Stimulated activated CD8-positive, alpha-beta memory T cell treated with anti-CD3 and anti-CD28 coated beads, Interleukin-12 subunit alpha, Interleukin-12 subunit beta, amount 100 ng/mL, for 24 hours (primary cell): ENCODE measurements at regions not wholly inside any gene's neighbourhood (a gene's known extent, or its start where the extent isn't known, plus 50 kb on each side); places are given as distances from the start of the nearest gene placed in this dataset.
"Not testable (repeated sequence)": the region's sequence is repeated elsewhere in the genome, so short reads cannot be mapped to it uniquely, and the experiment has no call there.

Experiments used
- DNase-seq: peaks from one replicate; pipeline ENCODE4 v3.0.0-alpha.2; 2020; ENCODE audit errors: extremely low read depth

DNA sequence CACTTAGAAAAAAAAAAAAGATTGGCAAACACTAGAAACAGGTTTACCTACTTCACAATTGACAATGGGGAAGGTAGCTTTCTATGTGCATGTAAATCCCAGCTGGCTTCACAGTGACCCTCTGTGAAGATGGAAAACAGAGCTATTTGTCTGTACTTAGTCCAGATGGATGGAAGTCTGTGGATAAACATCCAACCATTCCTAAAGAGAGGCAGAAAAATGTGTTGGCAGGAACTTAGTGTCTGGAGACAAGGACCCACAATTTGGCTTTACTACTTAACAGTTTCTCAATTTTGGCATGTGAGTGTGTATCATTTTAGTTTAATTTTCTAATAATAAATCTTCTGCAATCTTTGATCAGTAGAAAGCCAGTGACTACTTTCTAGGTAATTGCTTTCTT, 154.4 kb downstream of the RAD51AP2 start:
- no peak for DNase-seq

DNA sequence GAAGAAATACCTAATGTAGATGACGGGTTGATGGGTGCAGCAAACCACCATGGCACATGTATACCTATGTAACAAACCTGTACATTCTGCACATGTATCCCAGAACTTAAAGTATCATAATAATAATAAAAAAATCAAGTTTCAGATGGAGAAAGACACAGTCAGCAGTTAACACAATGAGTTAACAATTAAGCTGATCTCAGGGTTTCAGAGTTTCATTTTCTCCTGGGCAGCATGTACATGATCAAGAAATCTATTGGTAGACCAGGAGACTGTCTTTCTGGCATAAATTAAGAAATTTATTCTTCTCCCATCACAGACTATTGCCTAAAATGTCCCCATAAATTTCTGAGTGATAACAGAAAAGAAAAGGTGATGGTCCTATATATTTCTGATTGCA, 155.3 kb downstream of the RAD51AP2 start:
- DNase-seq, result no peak

DNA sequence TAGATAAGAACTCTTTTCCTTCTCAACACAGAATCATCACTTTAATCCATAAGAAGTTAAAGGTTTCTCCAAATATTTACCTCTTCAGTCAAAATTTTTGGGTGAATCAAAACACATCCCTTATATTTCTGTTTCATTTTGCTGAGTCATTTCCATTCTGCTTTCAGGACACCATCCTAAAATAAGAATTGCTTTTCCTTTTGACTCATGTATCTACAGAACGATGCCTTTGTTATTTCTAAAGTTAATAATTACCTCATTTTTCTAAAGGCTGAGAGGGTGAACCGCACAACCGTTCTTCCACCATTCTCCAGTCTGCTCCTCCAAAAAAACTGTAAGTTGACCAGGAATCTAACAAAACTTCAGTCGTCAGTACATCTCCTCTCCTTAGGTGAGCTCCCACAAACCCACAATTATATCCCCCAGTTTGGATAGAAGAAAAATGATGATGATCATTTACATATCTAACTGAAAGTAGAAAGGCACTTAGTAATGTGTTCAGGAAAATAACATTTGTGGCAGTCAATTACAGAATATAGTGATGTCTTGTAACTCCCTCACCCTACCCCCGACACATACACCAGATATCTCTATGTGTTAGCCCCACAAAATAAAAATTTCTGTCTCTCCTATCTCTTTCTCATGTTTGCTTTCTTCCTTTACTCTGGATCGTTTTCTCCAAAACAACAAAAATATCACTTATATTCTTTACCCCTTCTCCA, 162.5 kb downstream of the RAD51AP2 start:
- no peak for DNase-seq

DNA sequence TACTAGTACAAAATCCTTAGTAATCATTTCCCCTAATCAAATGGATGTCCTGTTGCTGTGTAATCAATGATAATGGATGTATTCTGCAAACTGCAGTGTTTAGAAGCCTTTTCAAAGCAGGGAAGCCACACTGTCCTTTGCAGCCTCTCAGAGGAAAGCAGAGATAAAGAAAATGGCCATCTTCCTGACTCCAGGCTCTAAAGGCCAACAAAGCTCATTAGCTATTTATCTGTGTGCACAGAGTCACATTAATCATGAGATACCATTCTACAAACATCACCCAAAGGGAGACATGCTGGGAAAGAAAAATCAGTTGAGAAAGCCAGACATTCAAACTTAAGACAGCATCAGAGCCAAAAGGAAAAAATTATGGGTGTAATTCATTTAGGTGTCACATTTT, 165.0 kb downstream of the RAD51AP2 start:
- DNase-seq, result no peak

DNA sequence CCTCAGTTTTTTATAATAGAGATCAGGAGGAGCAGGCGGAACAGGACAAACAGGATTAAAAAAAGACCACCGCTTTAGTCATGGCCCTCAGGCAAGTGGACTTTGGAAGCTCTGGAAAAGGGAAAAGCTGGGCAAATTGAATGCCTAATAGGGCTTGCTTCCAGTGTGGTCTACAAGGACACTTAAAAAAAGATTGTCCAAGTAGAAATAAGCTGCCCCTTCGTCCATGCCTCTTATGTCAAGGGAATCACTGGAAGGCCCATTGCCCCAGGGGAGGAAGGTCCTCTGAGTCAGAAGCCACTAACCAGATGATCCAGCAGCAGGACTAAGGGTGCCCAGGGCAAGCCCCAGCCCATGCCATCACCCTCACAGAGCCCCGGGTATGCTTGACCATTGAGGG, 175.5 kb downstream of the RAD51AP2 start:
- DNase-seq, result not testable (repeated sequence)

DNA sequence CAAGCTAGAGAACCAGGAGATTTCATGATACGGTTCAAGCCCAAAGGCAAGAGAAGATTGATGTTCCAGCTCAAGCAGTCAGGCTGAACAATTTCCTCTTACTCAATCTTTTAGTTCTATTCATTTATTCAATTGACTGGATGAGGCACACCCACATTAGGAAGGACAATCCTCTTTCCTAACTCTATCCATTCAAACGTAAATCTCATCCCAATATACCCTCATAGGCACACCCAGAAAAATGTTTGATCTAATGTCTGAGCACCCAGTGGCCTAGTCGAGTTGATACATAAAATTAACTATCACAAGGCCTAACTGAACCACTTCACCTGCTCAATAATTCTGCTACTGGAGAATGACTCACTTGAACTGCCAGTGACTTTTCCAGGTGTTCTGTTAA, 180.7 kb downstream of the RAD51AP2 start:
- no peak for DNase-seq

DNA sequence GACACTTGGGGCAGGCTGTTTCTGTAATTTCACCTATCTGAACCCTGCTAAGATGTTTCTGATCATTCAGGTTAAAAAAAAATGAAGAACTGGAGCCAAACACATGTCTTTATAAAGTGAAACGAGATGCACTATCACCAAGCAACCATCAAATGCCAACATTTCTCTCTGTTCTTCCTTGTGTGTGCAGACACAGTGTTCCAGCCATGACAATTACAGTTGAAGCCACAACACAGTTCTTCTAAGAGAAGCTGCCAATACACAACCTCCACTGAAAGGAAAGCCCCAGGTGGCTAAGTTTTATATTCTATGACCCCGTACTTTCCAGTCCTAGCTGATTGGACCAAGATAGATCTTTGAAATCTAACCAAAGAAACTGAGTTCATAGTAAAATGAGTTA, 181.8 kb downstream of the RAD51AP2 start:
- DNase-seq, result no peak

DNA sequence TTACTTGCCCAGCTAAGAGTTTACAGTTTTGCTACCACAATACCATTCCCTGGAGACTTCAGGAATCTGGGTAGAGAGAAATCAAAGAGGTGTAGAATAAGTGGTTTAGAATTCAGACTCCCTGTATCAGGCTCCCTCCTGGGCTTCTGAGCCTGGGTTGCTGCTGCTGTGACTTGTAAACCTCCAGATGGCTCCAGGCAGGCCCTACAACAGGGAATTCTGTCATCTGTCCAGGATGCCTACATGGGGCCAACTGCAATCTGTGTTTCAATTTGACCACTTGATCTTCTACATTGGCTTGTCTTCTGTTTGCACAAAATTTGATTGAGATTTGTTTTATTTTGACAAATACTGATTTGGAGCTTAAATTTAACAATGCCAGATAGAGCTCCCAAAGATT, 183.9 kb downstream of the RAD51AP2 start:
- DNase-seq, result no peak

DNA sequence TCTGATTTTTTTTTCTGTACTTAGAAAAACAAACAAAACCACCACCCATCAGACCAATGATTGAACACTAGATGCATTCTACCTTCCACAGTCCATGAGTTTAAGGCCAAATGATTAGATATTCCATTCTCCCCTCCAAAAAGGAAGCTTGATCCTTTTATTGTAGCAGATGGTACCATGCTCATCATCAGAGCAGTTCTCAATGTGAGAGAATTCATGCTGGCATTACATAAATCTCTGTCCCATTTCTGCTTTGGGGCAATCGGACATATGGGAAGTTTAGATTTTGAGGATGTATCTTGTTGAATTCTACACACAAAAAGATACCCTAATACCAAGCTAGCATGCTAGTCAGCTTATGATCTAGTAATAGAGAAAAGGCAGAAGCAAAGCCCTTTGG, 186.6 kb downstream of the RAD51AP2 start:
- no peak for DNase-seq

DNA sequence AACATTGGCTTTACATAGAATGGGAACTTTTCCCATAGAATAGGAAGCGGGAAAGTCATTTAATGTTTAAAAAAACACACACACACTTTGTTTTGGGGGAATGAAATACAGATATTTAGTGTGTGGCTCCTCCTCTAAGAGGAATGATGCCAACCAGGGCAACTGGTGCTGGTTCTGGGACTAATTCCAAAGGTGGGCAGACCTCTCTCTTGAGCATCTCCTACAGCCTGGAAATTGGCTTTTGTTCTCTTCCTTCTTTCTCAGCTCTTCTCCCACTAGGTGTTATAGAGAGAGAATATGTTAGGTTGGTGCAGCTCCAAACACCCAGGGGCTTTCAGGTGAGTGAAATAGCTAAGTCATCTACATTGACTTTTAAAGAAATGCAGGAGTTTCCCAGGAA, 190.1 kb downstream of the RAD51AP2 start:
- DNase-seq, result no peak

DNA sequence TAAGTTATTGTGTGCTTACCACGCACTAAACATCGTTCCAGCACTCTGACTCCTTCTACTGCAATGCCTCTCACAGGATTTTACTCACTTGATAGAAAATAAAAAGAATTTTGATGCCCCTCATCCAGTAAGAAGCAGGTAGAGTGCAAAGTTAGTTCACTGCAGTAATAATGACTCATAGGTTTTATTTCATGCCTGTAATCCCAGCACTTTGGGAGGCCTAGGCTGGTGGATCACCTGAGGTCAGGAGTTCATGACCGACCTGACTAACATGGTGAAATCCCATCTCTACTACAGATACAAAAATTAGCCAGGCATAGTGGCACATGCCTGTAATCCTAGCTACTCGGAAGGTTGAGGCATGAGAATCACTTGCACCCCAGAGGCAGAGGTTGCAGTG, 190.6 kb downstream of the RAD51AP2 start:
- DNase-seq, result no peak

DNA sequence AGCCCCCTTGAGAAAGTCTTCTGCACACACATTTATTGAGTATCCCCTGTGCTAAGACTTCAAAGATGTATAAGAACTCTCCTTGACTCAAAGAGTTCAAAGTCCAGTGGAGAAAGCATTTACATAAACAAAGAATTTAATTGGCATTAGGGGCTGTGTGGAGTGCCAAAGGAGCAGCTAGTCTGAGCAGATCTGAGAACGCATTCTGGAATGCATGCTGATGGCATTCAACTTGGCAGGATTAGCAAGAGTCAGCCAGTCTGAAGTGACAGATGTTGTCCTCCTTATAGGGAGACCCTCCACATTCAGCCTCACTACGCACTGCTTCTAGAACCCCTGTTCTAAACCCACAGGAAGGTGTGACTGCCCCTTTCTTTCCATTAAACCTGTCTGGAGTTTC, 191.5 kb downstream of the RAD51AP2 start:
- no peak for DNase-seq

DNA sequence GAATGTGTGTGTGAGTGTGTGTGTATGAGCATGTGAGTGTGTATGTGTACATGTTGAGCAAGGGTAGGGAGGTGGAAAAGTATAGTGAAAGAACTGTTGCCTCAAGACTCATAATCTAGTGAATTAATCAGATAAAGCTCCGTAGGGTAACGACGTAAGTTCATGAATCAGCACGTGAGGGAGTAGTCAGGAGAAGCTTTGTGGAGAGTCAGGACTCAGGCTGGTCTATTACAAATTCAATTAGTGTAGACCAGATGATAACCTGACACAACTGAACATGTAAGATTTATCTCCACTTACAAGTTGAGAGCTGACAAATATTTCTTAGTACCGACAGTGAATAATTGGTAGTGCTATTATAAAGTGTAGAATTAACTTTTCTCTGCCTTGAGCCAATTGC, 194.5 kb downstream of the RAD51AP2 start:
- no peak for DNase-seq

DNA sequence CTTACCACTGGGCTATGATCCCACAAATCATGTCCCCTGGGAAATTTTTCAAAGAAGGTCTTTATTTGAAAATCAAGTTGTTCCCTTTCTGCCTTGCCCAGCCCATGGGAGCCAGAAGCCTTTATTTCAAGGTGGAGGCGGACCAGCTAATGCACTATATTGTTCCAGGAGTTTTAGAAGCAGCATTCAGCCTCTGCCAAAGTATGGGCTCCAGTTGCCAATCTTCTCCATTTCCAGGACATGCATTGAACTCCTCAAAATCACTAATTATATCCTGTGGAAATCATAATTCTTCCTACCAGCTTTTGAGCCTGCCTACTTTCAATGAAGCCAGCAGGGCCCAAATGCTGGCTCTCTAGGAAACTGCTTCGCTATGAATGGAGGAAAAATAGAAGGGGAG, 195.8 kb downstream of the RAD51AP2 start:
- no peak for DNase-seq

DNA sequence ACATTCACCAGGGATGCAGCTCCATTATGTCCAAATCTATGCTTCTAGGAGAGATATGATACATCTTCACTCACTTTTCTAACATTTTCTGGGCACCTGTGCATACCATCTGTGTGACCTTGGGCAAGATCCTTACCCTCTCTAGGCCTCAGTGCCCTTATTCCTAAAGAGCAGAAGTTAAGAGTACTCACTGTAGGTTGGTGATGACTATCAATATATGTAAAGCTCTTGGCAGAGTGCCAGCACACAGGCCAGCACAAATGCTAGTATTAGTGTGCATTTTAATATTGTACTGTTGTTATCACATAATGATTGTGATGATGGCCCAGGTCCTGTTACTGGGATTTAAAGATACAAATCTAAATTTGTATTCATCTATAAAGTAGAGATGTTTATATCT, 199.2 kb downstream of the RAD51AP2 start:
- DNase-seq, result no peak

DNA sequence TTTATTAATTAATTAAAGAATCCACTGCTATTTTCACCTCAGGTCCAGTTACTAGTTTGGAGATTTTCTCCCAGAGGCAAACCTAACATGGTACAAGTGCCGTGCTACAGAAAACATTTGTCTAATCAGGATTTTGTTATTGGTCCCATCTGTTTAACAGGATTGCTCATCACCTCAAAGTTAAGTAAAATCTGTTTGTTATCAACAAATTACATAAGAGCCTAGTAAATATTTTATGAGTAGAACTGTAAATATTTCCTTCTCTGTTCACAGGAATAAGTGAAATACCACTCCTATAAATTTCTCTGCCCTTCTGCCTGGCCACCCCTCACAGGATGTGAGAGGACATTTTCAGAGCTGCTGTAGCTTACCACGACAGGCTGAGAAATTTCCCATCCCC, 200.2 kb downstream of the RAD51AP2 start:
- no peak for DNase-seq

DNA sequence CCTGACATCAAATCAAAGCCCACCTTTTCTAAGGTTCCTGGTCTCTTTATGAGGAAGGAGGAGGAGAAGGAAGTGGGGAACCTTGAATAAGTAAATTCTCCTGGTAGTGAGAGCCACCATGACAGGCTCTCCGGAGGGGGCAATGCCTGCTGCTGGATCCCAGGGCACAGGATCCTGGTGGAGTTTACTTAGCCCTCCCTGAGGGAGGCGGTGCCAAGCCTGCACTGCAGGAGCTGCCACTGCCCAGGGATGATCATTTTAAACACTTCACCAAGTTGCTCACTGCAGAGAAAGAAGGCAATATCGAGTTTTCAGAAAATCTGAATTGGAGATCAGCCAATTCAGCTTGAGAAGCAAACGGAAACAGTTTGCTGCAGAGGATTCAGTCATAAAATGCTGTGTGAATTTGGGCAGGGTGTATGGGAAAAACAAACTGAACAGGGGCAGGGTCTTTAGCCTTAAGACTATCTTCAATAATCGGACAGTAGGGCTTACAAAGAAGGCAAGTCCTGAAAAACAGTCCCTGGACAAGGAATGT, 200.7 kb downstream of the RAD51AP2 start:
- DNase-seq, result no peak

DNA sequence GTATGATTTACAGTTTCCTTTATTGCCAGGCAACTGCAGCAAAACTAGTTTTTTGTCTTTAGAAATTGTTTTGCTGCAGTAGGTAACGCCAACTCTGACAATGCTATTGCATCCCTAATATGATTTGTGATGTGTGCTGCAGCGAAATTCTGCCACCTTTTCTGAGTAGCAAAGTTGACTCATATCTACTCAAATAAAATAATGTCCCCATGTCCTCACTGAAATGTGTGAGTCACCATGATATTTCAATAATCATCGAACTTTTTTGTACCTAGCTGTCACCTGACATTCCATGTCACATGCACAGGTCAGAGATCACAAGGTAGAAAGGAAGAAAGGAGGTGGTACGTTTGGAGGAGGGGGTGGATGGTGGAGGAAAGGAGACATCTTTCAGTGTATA, 205.0 kb downstream of the RAD51AP2 start:
- no peak for DNase-seq

DNA sequence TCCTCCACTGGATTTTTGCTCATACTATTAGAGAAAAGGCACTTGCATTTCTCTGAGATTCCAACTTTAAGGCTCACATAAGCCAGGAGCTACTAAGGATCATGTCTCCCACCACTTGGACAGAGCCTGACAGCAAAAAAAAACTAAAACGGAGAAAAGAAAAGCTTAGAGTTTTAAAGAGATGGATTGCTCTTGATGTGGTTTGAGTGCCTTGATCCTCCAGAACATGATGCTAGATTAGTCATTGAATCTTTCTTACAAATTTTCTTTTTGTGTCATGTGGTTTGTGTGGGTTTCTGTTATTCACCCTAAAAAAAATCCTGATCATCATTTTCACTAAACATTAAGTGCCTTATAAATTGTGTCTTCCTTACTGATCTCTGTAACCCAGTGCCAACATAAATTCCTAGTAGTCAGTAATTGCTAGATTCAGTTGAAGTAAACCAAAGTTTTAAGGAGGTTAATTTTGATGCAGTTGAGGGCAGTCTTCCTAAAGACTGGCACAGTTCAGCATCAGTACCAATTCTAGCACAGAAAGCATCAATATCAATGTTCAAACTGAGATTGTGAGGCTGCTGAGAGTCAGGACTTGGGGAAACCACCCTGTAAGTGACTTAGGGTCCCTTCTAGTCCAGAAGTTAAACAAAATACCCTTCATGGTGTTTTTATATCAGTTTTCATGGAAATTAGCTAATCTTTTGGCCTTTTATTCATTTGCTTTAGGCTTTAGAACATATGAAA, 206.3 kb downstream of the RAD51AP2 start:
- DNase-seq, result no peak

DNA sequence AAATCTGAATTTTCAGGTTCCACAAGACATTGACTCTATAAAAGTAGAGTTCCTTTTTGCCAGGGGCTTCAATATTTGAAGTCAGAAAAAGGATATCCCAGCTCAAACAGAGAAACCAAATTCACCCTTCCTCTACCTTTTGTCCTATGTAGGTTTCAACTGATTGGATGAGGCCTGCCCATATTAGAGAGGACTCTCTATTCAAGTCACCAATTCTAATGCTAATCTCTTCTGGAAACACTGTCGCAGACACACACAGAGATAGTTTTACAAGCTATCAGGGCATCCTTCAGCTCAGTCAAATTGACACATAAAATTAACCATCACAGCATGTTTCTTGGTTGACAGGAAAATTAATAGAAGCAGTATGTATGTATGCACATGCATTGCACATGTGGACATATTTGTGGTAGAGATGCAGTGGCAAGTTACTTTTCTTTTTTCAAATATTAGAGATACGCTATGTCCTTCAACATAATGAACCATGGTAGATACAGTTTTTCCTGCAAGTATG, 207.1 kb downstream of the RAD51AP2 start:
- no peak for DNase-seq

DNA sequence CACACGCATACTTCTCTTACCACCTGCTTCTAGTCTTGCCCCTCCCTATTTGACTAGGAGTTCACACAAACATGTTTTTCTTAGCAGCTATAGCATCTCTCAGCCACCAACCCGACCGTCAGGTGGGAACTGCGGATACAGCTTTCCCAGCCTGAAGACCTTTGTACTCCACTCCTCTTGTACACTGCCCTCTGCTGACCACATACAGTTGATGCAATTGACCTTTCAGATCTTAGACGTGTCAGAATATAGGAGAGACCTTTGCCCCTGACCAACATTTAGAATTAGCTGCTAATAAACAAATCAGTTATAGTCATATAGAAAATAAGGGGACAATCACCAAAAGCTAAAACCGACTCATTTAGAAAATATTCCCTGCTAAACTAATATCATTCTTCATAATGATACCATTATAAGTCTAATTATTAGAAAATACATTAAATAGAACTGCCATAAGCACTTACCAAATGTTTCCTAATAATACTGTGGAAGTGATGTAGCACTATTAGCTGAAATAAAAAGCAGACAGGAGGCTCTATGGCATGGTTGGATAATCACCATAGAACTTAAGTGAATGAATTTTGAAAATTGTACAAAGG, 208.4 kb downstream of the RAD51AP2 start:
- no peak for DNase-seq

DNA sequence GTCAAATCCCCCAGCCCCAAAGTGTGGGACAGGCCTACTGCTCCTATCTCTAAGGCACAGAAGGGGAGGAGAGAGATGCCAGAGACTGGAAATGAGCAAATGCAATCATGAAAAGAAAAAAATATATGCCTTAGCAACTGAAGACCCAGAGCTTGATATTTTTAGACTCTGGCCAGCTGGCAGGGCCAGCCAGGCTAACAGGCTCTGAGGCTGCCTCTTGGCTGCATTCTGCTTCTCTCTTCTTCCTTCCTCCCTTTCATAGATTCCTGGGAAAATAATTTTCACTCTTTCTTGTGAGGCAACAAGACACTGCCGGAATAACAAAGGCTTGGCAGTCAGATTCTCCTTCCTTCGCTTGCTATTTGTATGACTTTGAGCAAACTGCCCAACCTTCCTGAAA, 209.1 kb downstream of the RAD51AP2 start:
- DNase-seq, result no peak

DNA sequence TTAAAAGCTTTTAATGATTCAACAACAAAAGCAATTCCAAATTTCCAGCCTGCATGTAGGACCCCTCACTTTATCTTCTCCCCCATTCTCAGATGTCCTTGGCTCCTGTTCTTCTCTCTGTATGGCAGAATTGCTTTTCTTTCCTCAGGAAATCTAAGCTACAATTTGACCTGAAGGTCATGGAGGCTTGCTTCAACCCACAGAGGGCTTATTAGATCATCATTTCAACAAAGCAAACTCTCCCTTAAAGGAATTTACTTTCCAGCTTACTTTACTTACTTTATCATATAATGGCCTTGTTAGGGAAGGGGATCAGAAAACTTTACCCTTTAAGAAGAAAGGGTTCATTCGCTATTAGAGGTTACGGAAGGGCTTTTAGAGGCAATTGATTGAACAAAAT, 211.5 kb downstream of the RAD51AP2 start:
- DNase-seq, result no peak
